GM23248 (cell line): ENCODE measurements at regions not wholly inside any gene's neighbourhood (a gene's known extent, or its start where the extent isn't known, plus 50 kb on each side); places are given as distances from the start of the nearest gene placed in this dataset.

Experiments
- DNase-seq: peaks from one replicate; pipeline ENCODE4 v3.0.0-alpha.2; 2015
- H2AFZ ChIP-seq: fragments of 200-600 bp; sonication (generic); 2 replicates; pipeline ENCODE4 v1.6.1; 2016; ENCODE audit warnings: antibody characterized with exemption
- H3F3A ChIP-seq: fragments of 200-600 bp; sonication (generic); 2 replicates; pipeline ENCODE4 v1.6.1; 2016; ENCODE audit warnings: mild to moderate bottlenecking, antibody characterized with exemption, mixed run types; ENCODE audit not compliant: insufficient read depth
- H3K27ac ChIP-seq: fragments of 200-600 bp; sonication (generic); 2 replicates; pipeline ENCODE4 v1.5.1; 2016; ENCODE audit warnings: mild to moderate bottlenecking
- H3K27me3 ChIP-seq: fragments of 200-600 bp; sonication (generic); replicated peaks from 2 replicates; pipeline ENCODE4 v1.6.1; 2016; ENCODE audit warnings: mild to moderate bottlenecking; ENCODE audit not compliant: insufficient read depth
- H3K36me3 ChIP-seq: fragments of 200-600 bp; sonication (generic); 2 replicates; pipeline ENCODE4 v1.6.1; 2016; ENCODE audit warnings: low read depth, mild to moderate bottlenecking
- H3K4me1 ChIP-seq: fragments of 200-600 bp; sonication (generic); 2 replicates; pipeline ENCODE4 v1.6.1; 2016; ENCODE audit warnings: mild to moderate bottlenecking; ENCODE audit not compliant: insufficient read depth
- H3K4me2 ChIP-seq: fragments of 200-600 bp; sonication (generic); one replicate; pipeline ENCODE4 v1.6.1; 2016; ENCODE audit warnings: mild to moderate bottlenecking; ENCODE audit not compliant: unreplicated experiment
- H3K4me3 ChIP-seq: fragments of 200-600 bp; sonication (generic); 2 replicates; pipeline ENCODE4 v1.5.1; 2016; ENCODE audit warnings: mild to moderate bottlenecking
- H3K79me2 ChIP-seq: fragments of 200-600 bp; sonication (generic); 2 replicates; pipeline ENCODE4 v1.6.1; 2016; ENCODE audit warnings: mild to moderate bottlenecking; ENCODE audit not compliant: insufficient read depth
- H3K9ac ChIP-seq: fragments of 200-600 bp; sonication (generic); 2 replicates; pipeline ENCODE4 v1.6.1; 2016; ENCODE audit warnings: mild to moderate bottlenecking
- H3K9me2 ChIP-seq: fragments of 200-600 bp; sonication (generic); 2 replicates; pipeline ENCODE4 v1.6.1; 2016; ENCODE audit warnings: mixed run types, mild to moderate bottlenecking, moderate library complexity; ENCODE audit not compliant: insufficient read depth
- H3K9me3 ChIP-seq: fragments of 200-600 bp; sonication (generic); one replicate; pipeline ENCODE4 v1.6.1; 2017; ENCODE audit warnings: low read depth
- H4K20me1 ChIP-seq: fragments of 200-600 bp; sonication (generic); 2 replicates; pipeline ENCODE4 v1.6.0; 2016; ENCODE audit not compliant: insufficient read depth
- EZH2 ChIP-seq: fragments of 200-600 bp; sonication (generic); IDR thresholded peaks from 2 replicates; pipeline ENCODE4 v1.6.1; 2018; ENCODE audit warnings: antibody characterized with exemption, mild to moderate bottlenecking; ENCODE audit not compliant: insufficient read depth, poor library complexity, severe bottlenecking
- EZH2phosphoT487 ChIP-seq: fragments of 200-600 bp; sonication (generic); IDR thresholded peaks from 2 replicates; pipeline ENCODE4 v1.6.1; 2018; ENCODE audit warnings: antibody characterized with exemption, moderate library complexity, mild to moderate bottlenecking, low read depth; ENCODE audit not compliant: insufficient read depth
- WGBS, 2 experiments: methylation state at CpG; one replicate each; pipeline ENCODE4 v1.1.6; 2015 to 2017; ENCODE audit warnings: low lambda C conversion rate in 2 of 2, low coverage in 1 of 2; ENCODE audit errors: missing lambda C conversion rate in 2 of 2; 5-methylcytosine and 5-hydroxymethylcytosine counted together
- in situ Hi-C: fragments of 300-500 bp; cut with MboI; formaldehyde crosslinking; loops from 2 replicates; pipeline ENCODE4 v1.15.0; 2020

DNA sequence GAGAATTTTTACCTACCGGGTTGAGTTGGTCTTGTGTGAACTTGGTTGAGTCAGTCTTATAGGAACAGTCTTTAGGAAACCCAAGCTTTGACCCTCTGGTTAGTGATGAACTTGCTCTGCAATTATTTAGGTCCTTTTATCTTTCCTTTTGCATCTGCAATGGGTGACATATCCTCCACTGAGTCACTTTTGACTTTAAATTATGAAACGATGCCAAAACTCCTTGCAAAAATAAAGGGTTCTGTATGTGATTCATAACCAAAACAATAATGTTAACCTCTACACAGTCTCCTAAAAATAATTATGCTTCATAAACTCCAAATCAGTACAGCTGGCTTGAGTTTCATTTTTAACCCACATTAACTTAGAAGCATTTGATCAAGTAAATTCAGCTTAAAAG lies 979.4 kb downstream of the GALC start:
- H4K20me1 ChIP-seq, result no peaks in the 10 kb centered on the region
- 14 to 20% methylated on average over 2 of the region's 2 CpGs for WGBS, 2 experiments
- H3K36me3 ChIP-seq, result no peaks in the 10 kb centered on the region
- no peak overlapping the region for H3K4me3 ChIP-seq
- no peaks in the 10 kb centered on the region for H3K27me3 ChIP-seq
- no peak overlapping the region for H3K4me2 ChIP-seq
- in situ Hi-C loops, result no loop called here
- no peak overlapping the region for H3K27ac ChIP-seq
- no peaks in the 10 kb centered on the region for H3K4me1 ChIP-seq
- TF ChIP-seq EZH2 (no peak), EZH2phosphoT487 (no peak)
- H3K9me3 ChIP-seq, result no peaks in the 10 kb centered on the region
- H3K79me2 ChIP-seq, result no peaks in the 10 kb centered on the region
- H3K9me2 ChIP-seq, result no peaks in the 10 kb centered on the region
- H3F3A ChIP-seq, result peaks cover 6% of the 10 kb centered on the region; the same call in 1 of the 2 replicates
- no peak overlapping the region for H2AFZ ChIP-seq
- no peak overlapping the region for H3K9ac ChIP-seq
- peak; percentile 52 for DNase-seq

DNA sequence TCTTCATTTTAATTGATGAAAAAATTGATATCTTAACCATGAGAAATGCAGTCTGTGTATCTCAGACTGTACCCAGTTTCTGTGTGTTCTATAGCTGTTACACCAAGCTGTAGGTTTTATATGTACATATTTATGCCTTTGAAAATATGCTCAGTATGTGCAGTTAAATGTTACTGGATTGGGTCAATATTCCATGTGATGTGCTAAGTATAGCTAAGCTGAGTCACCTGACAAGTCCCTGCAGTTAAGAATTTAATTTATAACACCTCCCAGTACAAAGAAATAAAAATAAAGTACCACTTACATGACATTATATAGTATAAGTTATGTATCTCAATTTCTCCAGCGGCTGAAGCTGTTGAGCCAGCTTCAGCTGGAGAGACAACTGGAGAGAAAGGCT lies 984.0 kb downstream of the GALC start:
- no peaks in the 10 kb centered on the region for H3K27me3 ChIP-seq
- peaks cover 5% of the 10 kb centered on the region; the same call in 1 of the 2 replicates for H3K4me1 ChIP-seq
- H3K4me2 ChIP-seq, result no peak overlapping the region
- H3K79me2 ChIP-seq, result no peaks in the 10 kb centered on the region
- no peaks in the 10 kb centered on the region for H3K9me3 ChIP-seq
- H3K9me2 ChIP-seq, result no peaks in the 10 kb centered on the region
- 49 to 52% methylated on average over 1 of the region's 1 CpG for WGBS, 2 experiments
- TF ChIP-seq EZH2 (no peak), EZH2phosphoT487 (no peak)
- no peak overlapping the region for H2AFZ ChIP-seq
- no peaks in the 10 kb centered on the region for H4K20me1 ChIP-seq
- H3F3A ChIP-seq, result peaks cover 5% of the 10 kb centered on the region; the same call in 1 of the 2 replicates
- no peak overlapping the region for H3K27ac ChIP-seq
- in situ Hi-C loops, result no loop called here
- no peaks in the 10 kb centered on the region for H3K36me3 ChIP-seq
- H3K4me3 ChIP-seq, result no peak overlapping the region
- H3K9ac ChIP-seq, result no peak overlapping the region
- no peak for DNase-seq

DNA sequence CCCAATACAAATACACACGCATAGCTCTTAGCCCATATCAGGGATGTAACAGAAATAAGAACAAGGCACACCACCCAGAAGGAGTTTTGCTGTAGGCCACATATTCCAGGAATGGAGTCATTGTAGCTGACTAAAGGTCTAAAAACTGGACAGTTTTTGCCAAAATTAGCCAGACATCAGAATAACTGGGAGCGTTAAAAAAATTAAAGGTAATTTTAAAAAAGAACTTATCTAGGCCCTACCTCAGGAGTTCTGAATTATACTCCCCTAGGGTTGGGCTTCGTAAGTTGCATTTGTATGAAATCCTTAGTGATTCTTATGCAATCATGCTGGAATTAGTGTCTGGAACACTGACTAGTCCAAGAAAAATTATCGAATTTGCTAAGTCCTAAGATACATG lies 987.7 kb downstream of the GALC start:
- in situ Hi-C loops, result no loop called here
- no peak overlapping the region for H3K4me3 ChIP-seq
- no peaks in the 10 kb centered on the region for H3K36me3 ChIP-seq
- no peaks in the 10 kb centered on the region for H3K9me3 ChIP-seq
- no peaks in the 10 kb centered on the region for H3K79me2 ChIP-seq
- no peaks in the 10 kb centered on the region for H3K27me3 ChIP-seq
- no peaks in the 10 kb centered on the region for H4K20me1 ChIP-seq
- no peak for TF ChIP-seq EZH2phosphoT487
- no peak for TF ChIP-seq EZH2
- no peak overlapping the region for H3K9ac ChIP-seq
- H3K27ac ChIP-seq, result peak overlapping the region; percentile 18; the same call in 1 of the 2 replicates
- no peaks in the 10 kb centered on the region for H3F3A ChIP-seq
- peaks cover 5% of the 10 kb centered on the region; the same call in 1 of the 2 replicates for H3K4me1 ChIP-seq
- no peaks in the 10 kb centered on the region for H3K9me2 ChIP-seq
- WGBS, 2 experiments, result 9 to 15% methylated on average over 4 of the region's 4 CpGs
- DNase-seq, result peak; percentile 45
- no peak overlapping the region for H3K4me2 ChIP-seq
- no peak overlapping the region for H2AFZ ChIP-seq

DNA sequence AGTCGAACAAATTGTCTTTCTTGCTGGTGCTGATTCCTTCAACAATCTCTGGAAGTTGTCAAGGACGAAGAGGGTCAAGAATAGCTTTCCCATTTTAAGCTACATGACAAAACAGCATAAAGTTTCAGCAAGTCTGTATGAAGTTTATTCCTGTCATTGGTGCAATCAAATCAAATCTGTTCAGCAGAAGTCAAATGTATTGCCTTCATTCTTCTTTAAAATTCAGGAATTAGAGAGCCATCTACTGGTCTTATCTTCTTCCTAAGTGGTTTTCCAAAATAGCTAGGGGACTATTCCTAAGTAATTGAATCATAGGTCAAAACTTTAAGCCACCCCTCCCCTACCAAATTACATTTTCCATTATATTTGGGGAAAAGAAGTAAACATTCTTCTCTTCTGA lies 990.2 kb downstream of the GALC start:
- DNase-seq, result peak; percentile 1
- in situ Hi-C loops, result no loop called here
- H3K36me3 ChIP-seq, result no peaks in the 10 kb centered on the region
- TF ChIP-seq EZH2phosphoT487 (no peak), EZH2 (no peak)
- no peaks in the 10 kb centered on the region for H3F3A ChIP-seq
- H2AFZ ChIP-seq, result no peak overlapping the region
- H4K20me1 ChIP-seq, result no peaks in the 10 kb centered on the region
- H3K4me1 ChIP-seq, result peaks cover 9% of the 10 kb centered on the region; the same call in 1 of the 2 replicates
- 19 to 24% methylated on average over 2 of the region's 2 CpGs for WGBS, 2 experiments
- H3K4me2 ChIP-seq, result no peak overlapping the region
- H3K9me2 ChIP-seq, result no peaks in the 10 kb centered on the region
- H3K27me3 ChIP-seq, result no peaks in the 10 kb centered on the region
- no peak overlapping the region for H3K4me3 ChIP-seq
- no peak overlapping the region for H3K9ac ChIP-seq
- no peak overlapping the region for H3K27ac ChIP-seq
- H3K9me3 ChIP-seq, result no peaks in the 10 kb centered on the region
- H3K79me2 ChIP-seq, result no peaks in the 10 kb centered on the region

DNA sequence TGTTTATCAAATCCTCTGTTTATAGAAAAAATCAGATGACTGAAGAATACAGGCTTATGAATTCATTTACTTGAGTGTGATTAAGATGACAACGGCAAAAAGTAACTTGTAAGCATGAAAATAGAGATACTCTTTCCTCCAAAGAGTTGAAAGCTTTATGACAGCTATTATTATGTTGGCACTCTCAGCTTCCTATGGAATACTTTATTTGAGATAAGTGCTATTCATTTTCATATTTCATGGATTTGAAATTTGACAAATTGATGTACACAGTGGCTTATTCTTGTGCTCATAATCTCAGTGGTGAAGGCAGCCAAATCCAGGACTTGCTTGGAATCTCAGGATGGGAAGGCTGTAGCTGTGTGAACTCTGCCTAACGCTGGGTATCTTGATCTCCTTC lies 991.6 kb downstream of the GALC start:
- no peak overlapping the region for H3K9ac ChIP-seq
- no peaks in the 10 kb centered on the region for H3K27me3 ChIP-seq
- DNase-seq, result no peak
- H3K4me2 ChIP-seq, result no peak overlapping the region
- H3K4me3 ChIP-seq, result no peak overlapping the region
- H3K9me2 ChIP-seq, result no peaks in the 10 kb centered on the region
- no peaks in the 10 kb centered on the region for H4K20me1 ChIP-seq
- 28 to 35% methylated on average over 2 of the region's 2 CpGs for WGBS, 2 experiments
- H3K36me3 ChIP-seq, result no peaks in the 10 kb centered on the region
- in situ Hi-C loops, result no loop called here
- TF ChIP-seq EZH2phosphoT487 (no peak), EZH2 (no peak)
- H3K79me2 ChIP-seq, result no peaks in the 10 kb centered on the region
- H3K27ac ChIP-seq, result no peak overlapping the region
- no peak overlapping the region for H2AFZ ChIP-seq
- H3K9me3 ChIP-seq, result no peaks in the 10 kb centered on the region
- H3K4me1 ChIP-seq, result peaks cover 9% of the 10 kb centered on the region; the same call in 1 of the 2 replicates
- H3F3A ChIP-seq, result no peaks in the 10 kb centered on the region
